ENCODE measurements at regions not wholly inside any gene's neighbourhood (a gene's known extent, or its start where the extent isn't known, plus 50 kb on each side); places are given as distances from the start of the nearest gene placed in this dataset.

- TF ChIP-seq ZNF362 (tag by site-specific recombination; IDR thresholded peaks at IDR 0.05) (no peak), ZNF121 (tag by site-specific recombination; IDR thresholded peaks at IDR 0.05) (no peak)
Measured at GRCh38 chr18:45275367-45276113, 339.7 kb upstream of the SLC14A2 start.

All from HEK293 (cell line).